Adrenal gland (tissue), 9 donors: ENCODE measurements at regions not wholly inside any gene's neighbourhood (a gene's known extent, or its start where the extent isn't known, plus 50 kb on each side); places are given as distances from the start of the nearest gene placed in this dataset.

Experiments used
- DNase-seq, 7 donors: peaks; one replicate each; pipeline ENCODE4 v3.0.0-alpha.2; 2019 to 2020
- H3K27ac ChIP-seq, 5 donors: fragments of 200-600 bp; sonication (generic) in 4 of 5; 1 replicate in 3 of 5; 2 replicates in 2 of 5; pipeline versions ENCODE4 v1.5.1 to v1.8.0; 2016 to 2020; ENCODE audit warnings: mild to moderate bottlenecking in 1 of 5
- H3K27me3 ChIP-seq: fragments of 200-600 bp; 2 replicates; pipeline ENCODE4 v1.8.0; 2021
- H3K36me3 ChIP-seq, 2 donors: fragments of 200-600 bp; replicated peaks in 1 of 2; 1 replicate in 1 of 2; 2 replicates in 1 of 2; pipeline versions ENCODE4 v1.5.1 to v1.8.0; 2018 to 2022
- H3K4me1 ChIP-seq, 2 donors: fragments of 200-600 bp; replicated peaks in 1 of 2; 1 replicate in 1 of 2; 2 replicates in 1 of 2; pipeline versions ENCODE4 v1.5.1 to v1.8.0; 2018 to 2021
- H3K4me3 ChIP-seq, 4 donors: fragments of 200-600 bp; sonication (generic) in 3 of 4; one replicate each; pipeline ENCODE4 v1.5.1; 2016 to 2018
- H3K9me3 ChIP-seq, 3 donors: fragments of 200-600 bp; sonication (generic) in 1 of 3; replicated peaks in 1 of 3; 1 replicate in 2 of 3; 2 replicates in 1 of 3; pipeline versions ENCODE4 v1.5.1 to v1.8.0; 2016 to 2021
- CTCF ChIP-seq, 6 experiments: fragments of 450-650 bp in 4 of 6; fragments of 200-600 bp in 2 of 6; sonication (generic) in 1 of 6; IDR thresholded peaks; 1 replicate in 5 of 6; 2 replicates in 1 of 6; pipeline versions ENCODE4 v1.5.1 to v1.8.0; 2016 to 2021; ENCODE audit warnings: antibody characterized with exemption in 6 of 6, mild to moderate bottlenecking in 2 of 6, moderate library complexity in 1 of 6
- POLR2A ChIP-seq, 2 donors: fragments of 450-650 bp; IDR thresholded peaks; one replicate each; pipeline ENCODE4 v1.6.1; 2017; ENCODE audit warnings: antibody characterized with exemption in 2 of 2, mild to moderate bottlenecking in 2 of 2, moderate library complexity in 1 of 2
- WGBS, 4 donors: extraction: QIAGEN DNeasy Blood & Tissue Kit in 2 of 4; methylation state at CpG; one replicate each; pipeline versions ENCODE4 v1.1.5 to v1.1.7; 2013 to 2017; 5-methylcytosine and 5-hydroxymethylcytosine counted together
- intact Hi-C, 2 donors: fragments of 100-400 bp; cut with DNase I; formaldehyde crosslinking; loops; one replicate each; pipeline versions ENCODE4 v1.14.1 to v1.15.0; 2022 to 2023
- donor health status: healthy with polysubstance abuse.
- donor health status: Bipolar disorder and iron deficiency.
- donor health status: DM: yes; HTN: yes; CAD: no.
- donor health status: DM: no; HTN: no; CAD: no.
- donor health status: DM: no; HTN: no; CAD: no.

GRCh38 chr10:36349445-36350078 lies 707.5 kb upstream of the FZD8 start:
- Histone ChIP-seq H3K4me3 (no peak overlapping the region), H3K27ac (no peak overlapping the region), H3K36me3 (no peaks in the 10 kb centered on the region), H3K9me3 (no peaks in the 10 kb centered on the region), H3K27me3 (no peaks in the 10 kb centered on the region), H3K4me1 (no peaks in the 10 kb centered on the region)
- DNase-seq: peak in 1 of 7 donors; percentile 1
- intact Hi-C loops: no loop called here
- no peak for TF ChIP-seq POLR2A (IDR thresholded peaks at IDR 0.05)
- TF ChIP-seq CTCF (IDR thresholded peaks at IDR 0.05): no peak
- WGBS, 4 donors: 72 to 75% (median 72%) methylated on average over 8 of the region's 8 CpGs

- Histone ChIP-seq H3K36me3 (no peaks in the 10 kb centered on the region), H3K4me3 (no peak overlapping the region), H3K27me3 (no peaks in the 10 kb centered on the region), H3K9me3 (no peaks in the 10 kb centered on the region), H3K27ac (no peak overlapping the region), H3K4me1 (no peaks in the 10 kb centered on the region)
- TF ChIP-seq POLR2A (IDR thresholded peaks at IDR 0.05): no peak
- no peak for TF ChIP-seq CTCF (IDR thresholded peaks at IDR 0.05)
- no peak for DNase-seq
- intact Hi-C loops: no loop called here
Observed at GRCh38 chr10:36345807-36346206, 703.7 kb upstream of the FZD8 start.

GRCh38 chr10:36345175-36345533 lies 703.1 kb upstream of the FZD8 start:
- H3K36me3 ChIP-seq: no peaks in the 10 kb centered on the region
- H3K27ac ChIP-seq: no peak overlapping the region
- TF ChIP-seq POLR2A (IDR thresholded peaks at IDR 0.05): no peak

GRCh38 chr10:36344240-36345174 lies 702.4 kb upstream of the FZD8 start:
- TF ChIP-seq CTCF (IDR thresholded peaks at IDR 0.05) (no peak), POLR2A (IDR thresholded peaks at IDR 0.05) (no peak)
- intact Hi-C loops: no loop called here
- H3K27ac ChIP-seq: no peak overlapping the region
- H3K27me3 ChIP-seq: no peaks in the 10 kb centered on the region
- no peaks in the 10 kb centered on the region for H3K4me1 ChIP-seq
- 65 to 71% (median 70%) methylated on average over 6 of the region's 6 CpGs for WGBS, 4 donors
- H3K9me3 ChIP-seq: no peaks in the 10 kb centered on the region
- DNase-seq: no peak
- H3K4me3 ChIP-seq: no peak overlapping the region
- no peaks in the 10 kb centered on the region for H3K36me3 ChIP-seq

More at GRCh38 chr10:36345175-36345533, 703.1 kb upstream of the FZD8 start:
- intact Hi-C loops: no loop called here
- Histone ChIP-seq H3K4me3 (no peak overlapping the region), H3K4me1 (no peaks in the 10 kb centered on the region), H3K9me3 (no peaks in the 10 kb centered on the region), H3K27me3 (no peaks in the 10 kb centered on the region)
- 89 to 100% (median 96%) methylated on average over 1 of the region's 1 CpG for WGBS, 4 donors
- DNase-seq: no peak
